ENCODE measurements at regions not wholly inside any gene's neighbourhood (a gene's known extent, or its start where the extent isn't known, plus 50 kb on each side); places are given as distances from the start of the nearest gene placed in this dataset.

DNA sequence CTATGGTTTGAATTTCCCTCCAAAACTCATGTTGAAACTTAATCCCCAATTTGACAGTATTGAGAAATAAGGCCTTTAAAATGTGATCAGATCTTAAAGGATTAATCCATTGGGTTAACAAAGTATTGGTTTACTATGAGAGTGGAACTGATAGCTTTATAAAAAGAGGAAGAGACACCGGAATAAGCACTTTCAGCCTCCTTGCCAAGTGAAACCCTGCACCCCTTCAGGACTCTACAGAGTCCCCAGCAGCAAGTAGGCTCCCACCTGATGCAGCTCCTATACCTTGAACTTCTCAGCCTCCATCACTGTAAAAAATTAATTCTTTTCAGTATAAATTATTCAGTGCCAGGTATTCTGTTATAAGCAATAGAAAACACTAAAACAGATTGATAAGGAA lies 348.3 kb downstream of the CGGBP1 start:
- CTCF ChIA-PET, result no interaction called here
- Histone ChIP-seq H3K27ac (ENCODE audit: extremely low read depth, low read depth, low read length) (no peak overlapping the region), H3K4me3 (ENCODE audit: low read depth, low read length) (no peak overlapping the region), H3K9me3 (ENCODE audit: control insufficient read depth, insufficient read depth, low read depth, low read length) (no peaks in the 10 kb centered on the region), H3K36me3 (ENCODE audit: control insufficient read depth in 2 of 2, insufficient read depth in 1 of 2, low read length in 2 of 2) (no peaks in the 10 kb centered on the region), H3K4me1 (ENCODE audit: control insufficient read depth, insufficient read depth, low read length) (no peaks in the 10 kb centered on the region)
- no peak for TF ChIP-seq ZNF433 (tag by site-specific recombination; IDR thresholded peaks at IDR 0.05; ENCODE audit: low read depth)
- TF ChIP-seq ZNF133 (tag by site-specific recombination; IDR thresholded peaks at IDR 0.05), result no peak
- TF ChIP-seq, protein P1, sequence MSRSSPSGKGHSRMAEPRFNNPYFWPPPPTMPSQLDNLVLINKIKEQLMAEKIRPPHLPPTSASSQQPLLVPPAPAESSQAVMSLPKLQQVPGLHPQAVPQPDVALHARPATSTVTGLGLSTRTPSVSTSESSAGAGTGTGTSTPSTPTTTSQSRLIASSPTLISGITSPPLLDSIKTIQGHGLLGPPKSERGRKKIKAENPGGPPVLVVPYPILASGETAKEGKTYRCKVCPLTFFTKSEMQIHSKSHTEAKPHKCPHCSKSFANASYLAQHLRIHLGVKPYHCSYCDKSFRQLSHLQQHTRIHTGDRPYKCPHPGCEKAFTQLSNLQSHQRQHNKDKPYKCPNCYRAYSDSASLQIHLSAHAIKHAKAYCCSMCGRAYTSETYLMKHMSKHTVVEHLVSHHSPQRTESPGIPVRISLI (tag by site-specific recombination; IDR thresholded peaks at IDR 0.05), result no peak
- TF ChIP-seq, protein P2, sequence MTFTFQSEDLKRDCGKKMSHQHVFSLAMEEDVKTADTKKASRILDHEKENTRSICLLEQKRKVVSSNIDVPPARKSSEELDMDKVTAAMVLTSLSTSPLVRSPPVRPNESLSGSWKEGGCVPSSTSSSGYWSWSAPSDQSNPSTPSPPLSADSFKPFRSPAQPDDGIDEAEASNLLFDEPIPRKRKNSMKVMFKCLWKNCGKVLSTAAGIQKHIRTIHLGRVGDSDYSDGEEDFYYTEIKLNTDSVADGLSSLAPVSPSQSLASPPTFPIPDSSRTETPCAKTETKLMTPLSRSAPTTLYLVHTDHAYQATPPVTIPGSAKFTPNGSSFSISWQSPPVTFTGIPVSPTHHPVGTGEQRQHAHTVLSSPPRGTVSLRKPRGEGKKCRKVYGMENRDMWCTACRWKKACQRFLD (tag by site-specific recombination; IDR thresholded peaks at IDR 0.05), result no peak
- TF ChIP-seq, protein P3, sequence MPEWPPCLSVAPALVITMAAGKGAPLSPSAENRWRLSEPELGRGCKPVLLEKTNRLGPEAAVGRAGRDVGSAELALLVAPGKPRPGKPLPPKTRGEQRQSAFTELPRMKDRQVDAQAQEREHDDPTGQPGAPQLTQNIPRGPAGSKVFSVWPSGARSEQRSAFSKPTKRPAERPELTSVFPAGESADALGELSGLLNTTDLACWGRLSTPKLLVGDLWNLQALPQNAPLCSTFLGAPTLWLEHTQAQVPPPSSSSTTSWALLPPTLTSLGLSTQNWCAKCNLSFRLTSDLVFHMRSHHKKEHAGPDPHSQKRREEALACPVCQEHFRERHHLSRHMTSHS (tag by site-specific recombination; IDR thresholded peaks at IDR 0.05), result no peak
- TF ChIP-seq GLI2 (tag by site-specific recombination; IDR thresholded peaks at IDR 0.05; ENCODE audit: borderline replicate concordance, low read depth), result no peak
- no peak for TF ChIP-seq YY2 (tag by site-specific recombination; IDR thresholded peaks at IDR 0.05)
- TF ChIP-seq ZNF76 (tag by site-specific recombination; IDR thresholded peaks at IDR 0.05; ENCODE audit: borderline replicate concordance, low read depth), result no peak
- TF ChIP-seq ZEB2 (tag by site-specific recombination; IDR thresholded peaks at IDR 0.05), result no peak
- POLR2A ChIA-PET, result no interaction called here

DNA sequence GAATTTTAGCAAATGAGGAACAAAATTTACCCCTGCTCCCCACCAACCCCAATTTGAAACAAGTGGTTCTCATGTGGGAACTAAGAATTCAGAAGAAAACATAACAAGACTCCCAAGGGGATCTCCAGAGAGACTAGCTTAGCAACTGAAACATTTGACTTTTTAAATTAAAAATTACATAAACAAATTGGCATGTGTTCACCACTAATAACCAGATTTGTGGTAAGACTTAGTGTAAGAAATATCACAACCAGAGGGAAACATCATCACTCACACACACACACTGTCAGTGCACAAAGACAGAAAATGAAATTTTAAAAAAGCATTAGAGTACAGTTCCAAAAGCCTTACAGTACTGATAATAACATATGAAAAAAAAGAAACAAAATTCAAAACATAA lies 348.8 kb downstream of the CGGBP1 start:
- ChIA-PET CTCF (no interaction called here), POLR2A (no interaction called here)
- Histone ChIP-seq H3K9me3 (ENCODE audit: control insufficient read depth, insufficient read depth, low read depth, low read length) (no peaks in the 10 kb centered on the region), H3K4me3 (ENCODE audit: low read depth, low read length) (no peak overlapping the region), H3K27ac (ENCODE audit: extremely low read depth, low read depth, low read length) (no peak overlapping the region), H3K36me3 (ENCODE audit: control insufficient read depth in 2 of 2, insufficient read depth in 1 of 2, low read length in 2 of 2) (no peaks in the 10 kb centered on the region), H3K4me1 (ENCODE audit: control insufficient read depth, insufficient read depth, low read length) (no peaks in the 10 kb centered on the region)
- TF ChIP-seq ZNF623 (tag by site-specific recombination; IDR thresholded peaks at IDR 0.05) (no peak), ZNF121 (tag by site-specific recombination; IDR thresholded peaks at IDR 0.05) (no peak), ZFP37 (tag by site-specific recombination; IDR thresholded peaks at IDR 0.05) (no peak), KLF10 (tag by site-specific recombination; IDR thresholded peaks at IDR 0.05) (no peak), ZNF830 (tag by site-specific recombination; IDR thresholded peaks at IDR 0.05; ENCODE audit: low read depth) (no peak), ZNF223 (tag by site-specific recombination; IDR thresholded peaks at IDR 0.05) (no peak), YY1 (tag by site-specific recombination; IDR thresholded peaks at IDR 0.05) (no peak), HOXD13 (CRISPR knock-in tag; IDR thresholded peaks at IDR 0.05; ENCODE audit: borderline replicate concordance) (no peak), PRDM1 (tag by site-specific recombination; IDR thresholded peaks at IDR 0.05) (no peak), ZNF311 (tag by site-specific recombination; IDR thresholded peaks at IDR 0.05; ENCODE audit: borderline replicate concordance) (no peak), ZNF266 (tag by site-specific recombination; IDR thresholded peaks at IDR 0.05; ENCODE audit: low read depth) (no peak), ZNF664 (tag by site-specific recombination; IDR thresholded peaks at IDR 0.05) (no peak), ZNF354C (tag by site-specific recombination; IDR thresholded peaks at IDR 0.05; ENCODE audit: borderline replicate concordance, low read depth) (no peak), ZNF302 (tag by site-specific recombination; IDR thresholded peaks at IDR 0.05; ENCODE audit: low read depth) (no peak), ZBTB8A (tag by site-specific recombination; IDR thresholded peaks at IDR 0.05) (no peak)
- TF ChIP-seq, protein P4, sequence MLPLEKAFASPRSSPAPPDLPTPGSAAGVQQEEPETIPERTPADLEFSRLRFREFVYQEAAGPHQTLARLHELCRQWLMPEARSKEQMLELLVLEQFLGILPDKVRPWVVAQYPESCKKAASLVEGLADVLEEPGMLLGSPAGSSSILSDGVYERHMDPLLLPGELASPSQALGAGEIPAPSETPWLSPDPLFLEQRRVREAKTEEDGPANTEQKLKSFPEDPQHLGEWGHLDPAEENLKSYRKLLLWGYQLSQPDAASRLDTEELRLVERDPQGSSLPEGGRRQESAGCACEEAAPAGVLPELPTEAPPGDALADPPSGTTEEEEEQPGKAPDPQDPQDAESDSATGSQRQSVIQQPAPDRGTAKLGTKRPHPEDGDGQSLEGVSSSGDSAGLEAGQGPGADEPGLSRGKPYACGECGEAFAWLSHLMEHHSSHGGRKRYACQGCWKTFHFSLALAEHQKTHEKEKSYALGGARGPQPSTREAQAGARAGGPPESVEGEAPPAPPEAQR (tag by site-specific recombination; IDR thresholded peaks at IDR 0.05), result no peak
- TF ChIP-seq, protein P5, sequence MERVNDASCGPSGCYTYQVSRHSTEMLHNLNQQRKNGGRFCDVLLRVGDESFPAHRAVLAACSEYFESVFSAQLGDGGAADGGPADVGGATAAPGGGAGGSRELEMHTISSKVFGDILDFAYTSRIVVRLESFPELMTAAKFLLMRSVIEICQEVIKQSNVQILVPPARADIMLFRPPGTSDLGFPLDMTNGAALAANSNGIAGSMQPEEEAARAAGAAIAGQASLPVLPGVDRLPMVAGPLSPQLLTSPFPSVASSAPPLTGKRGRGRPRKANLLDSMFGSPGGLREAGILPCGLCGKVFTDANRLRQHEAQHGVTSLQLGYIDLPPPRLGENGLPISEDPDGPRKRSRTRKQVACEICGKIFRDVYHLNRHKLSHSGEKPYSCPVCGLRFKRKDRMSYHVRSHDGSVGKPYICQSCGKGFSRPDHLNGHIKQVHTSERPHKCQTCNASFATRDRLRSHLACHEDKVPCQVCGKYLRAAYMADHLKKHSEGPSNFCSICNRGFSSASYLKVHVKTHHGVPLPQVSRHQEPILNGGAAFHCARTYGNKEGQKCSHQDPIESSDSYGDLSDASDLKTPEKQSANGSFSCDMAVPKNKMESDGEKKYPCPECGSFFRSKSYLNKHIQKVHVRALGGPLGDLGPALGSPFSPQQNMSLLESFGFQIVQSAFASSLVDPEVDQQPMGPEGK (tag by site-specific recombination; IDR thresholded peaks at IDR 0.05), result no peak
- TF ChIP-seq, protein P6, sequence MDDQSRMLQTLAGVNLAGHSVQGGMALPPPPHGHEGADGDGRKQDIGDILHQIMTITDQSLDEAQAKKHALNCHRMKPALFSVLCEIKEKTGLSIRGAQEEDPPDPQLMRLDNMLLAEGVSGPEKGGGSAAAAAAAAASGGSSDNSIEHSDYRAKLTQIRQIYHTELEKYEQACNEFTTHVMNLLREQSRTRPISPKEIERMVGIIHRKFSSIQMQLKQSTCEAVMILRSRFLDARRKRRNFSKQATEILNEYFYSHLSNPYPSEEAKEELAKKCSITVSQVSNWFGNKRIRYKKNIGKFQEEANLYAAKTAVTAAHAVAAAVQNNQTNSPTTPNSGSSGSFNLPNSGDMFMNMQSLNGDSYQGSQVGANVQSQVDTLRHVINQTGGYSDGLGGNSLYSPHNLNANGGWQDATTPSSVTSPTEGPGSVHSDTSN (CRISPR knock-in tag; IDR thresholded peaks at IDR 0.05), result no peak
- TF ChIP-seq, protein P7, sequence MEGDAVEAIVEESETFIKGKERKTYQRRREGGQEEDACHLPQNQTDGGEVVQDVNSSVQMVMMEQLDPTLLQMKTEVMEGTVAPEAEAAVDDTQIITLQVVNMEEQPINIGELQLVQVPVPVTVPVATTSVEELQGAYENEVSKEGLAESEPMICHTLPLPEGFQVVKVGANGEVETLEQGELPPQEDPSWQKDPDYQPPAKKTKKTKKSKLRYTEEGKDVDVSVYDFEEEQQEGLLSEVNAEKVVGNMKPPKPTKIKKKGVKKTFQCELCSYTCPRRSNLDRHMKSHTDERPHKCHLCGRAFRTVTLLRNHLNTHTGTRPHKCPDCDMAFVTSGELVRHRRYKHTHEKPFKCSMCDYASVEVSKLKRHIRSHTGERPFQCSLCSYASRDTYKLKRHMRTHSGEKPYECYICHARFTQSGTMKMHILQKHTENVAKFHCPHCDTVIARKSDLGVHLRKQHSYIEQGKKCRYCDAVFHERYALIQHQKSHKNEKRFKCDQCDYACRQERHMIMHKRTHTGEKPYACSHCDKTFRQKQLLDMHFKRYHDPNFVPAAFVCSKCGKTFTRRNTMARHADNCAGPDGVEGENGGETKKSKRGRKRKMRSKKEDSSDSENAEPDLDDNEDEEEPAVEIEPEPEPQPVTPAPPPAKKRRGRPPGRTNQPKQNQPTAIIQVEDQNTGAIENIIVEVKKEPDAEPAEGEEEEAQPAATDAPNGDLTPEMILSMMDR (tag by site-specific recombination; IDR thresholded peaks at IDR 0.05), result no peak

Measured in HEK293 (cell line).